HL-60 (cell line): ENCODE measurements at regions not wholly inside any gene's neighbourhood (a gene's known extent, or its start where the extent isn't known, plus 50 kb on each side); places are given as distances from the start of the nearest gene placed in this dataset.

Experiments used
- DNase-seq, 2 experiments: peaks; one replicate each; pipeline ENCODE4 v3.0.0-alpha.2; 2010 to 2020; ENCODE audit warnings: low read depth in 1 of 2, low spot score in 1 of 2
- H3K27ac ChIP-seq: fragments of 250-450 bp; sonication (Bioruptor Pico); replicated peaks from 2 replicates; pipeline ENCODE4 v1.5.1; 2020; ENCODE audit warnings: mild to moderate bottlenecking, moderate library complexity
- H3K27me3 ChIP-seq: fragments of 250-450 bp; sonication (Bioruptor Pico); 2 replicates; pipeline ENCODE4 v1.5.1; 2021; ENCODE audit warnings: mild to moderate bottlenecking, moderate library complexity; ENCODE audit not compliant: insufficient read depth, poor library complexity, severe bottlenecking
- H3K4me3 ChIP-seq: replicated peaks from 2 replicates; pipeline ENCODE4 v1.5.1; 2011; ENCODE audit warnings: mild to moderate bottlenecking, control low read depth, low read length; ENCODE audit not compliant: insufficient read depth
- CTCF ChIP-seq: IDR thresholded peaks from one replicate; pipeline ENCODE4 v1.5.1; 2011; ENCODE audit warnings: low read length, control low read depth, inconsistent platforms; ENCODE audit not compliant: insufficient read depth
- REST ChIP-seq: IDR thresholded peaks from 2 replicates; pipeline ENCODE4 v1.6.1; 2012; ENCODE audit warnings: low read depth; ENCODE audit not compliant: insufficient replicate concordance
- SPI1 ChIP-seq: IDR thresholded peaks from 2 replicates; pipeline ENCODE4 v1.6.1; 2012; ENCODE audit warnings: low read depth, mild to moderate bottlenecking, borderline replicate concordance

GRCh38 chr16:49158029-49158642, 123.5 kb downstream of the CBLN1 start:
- TF ChIP-seq REST (peak; percentile 100), CTCF (no peak), SPI1 (no peak)
- H3K27ac ChIP-seq: no peak overlapping the region
- H3K27me3 ChIP-seq: no peaks in the 10 kb centered on the region
- no peak overlapping the region for H3K4me3 ChIP-seq
- DNase-seq: peak; percentile 4 to 7

- no peak for TF ChIP-seq SPI1
- TF ChIP-seq REST: no peak
- DNase-seq: no peak
Observed at GRCh38 chr16:49150341-49150740, 131.3 kb downstream of the CBLN1 start.

GRCh38 chr16:49148410-49148809, 133.2 kb downstream of the CBLN1 start:
- Histone ChIP-seq H3K27ac (no peak overlapping the region), H3K27me3 (no peaks in the 10 kb centered on the region), H3K4me3 (no peak overlapping the region)
- TF ChIP-seq SPI1 (no peak), CTCF (no peak)
- DNase-seq: no peak

More at GRCh38 chr16:49150341-49150740, 131.3 kb downstream of the CBLN1 start:
- Histone ChIP-seq H3K27me3 (no peaks in the 10 kb centered on the region), H3K4me3 (no peak overlapping the region), H3K27ac (no peak overlapping the region)

- no peak overlapping the region for H3K27ac ChIP-seq
- no peaks in the 10 kb centered on the region for H3K27me3 ChIP-seq
- no peak for TF ChIP-seq REST
- DNase-seq: no peak
- no peak overlapping the region for H3K4me3 ChIP-seq
Observed at GRCh38 chr16:49140618-49141017, 141.0 kb downstream of the CBLN1 start.
